ENCODE measurements at regions not wholly inside any gene's neighbourhood (a gene's known extent, or its start where the extent isn't known, plus 50 kb on each side); places are given as distances from the start of the nearest gene placed in this dataset.
"Not testable (repeated sequence)": the region's sequence is repeated elsewhere in the genome, so short reads cannot be mapped to it uniquely, and the experiment has no call there.

DNA sequence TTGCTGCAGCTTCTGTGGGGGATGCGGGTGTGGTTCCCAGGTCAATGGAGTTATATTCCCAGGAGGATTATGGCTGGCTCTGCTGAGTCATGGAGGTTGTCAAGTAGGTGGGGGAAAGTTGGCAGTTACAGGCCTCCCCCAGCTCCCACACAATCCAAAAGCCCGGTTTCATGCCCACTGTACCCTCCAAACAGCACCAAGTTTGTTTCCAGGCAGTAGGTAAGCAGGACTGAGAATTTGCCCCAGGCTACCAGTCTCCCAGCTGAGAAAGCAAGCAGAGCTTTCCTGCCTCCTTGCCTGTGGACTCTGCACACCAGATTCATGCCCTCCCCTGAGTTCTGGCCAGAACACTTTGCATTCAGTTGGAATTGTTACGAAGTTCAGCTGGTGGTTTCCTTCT lies 578.2 kb downstream of the MEI4 start:
- no peak for DNase-seq (ENCODE audit: low read depth)

DNA sequence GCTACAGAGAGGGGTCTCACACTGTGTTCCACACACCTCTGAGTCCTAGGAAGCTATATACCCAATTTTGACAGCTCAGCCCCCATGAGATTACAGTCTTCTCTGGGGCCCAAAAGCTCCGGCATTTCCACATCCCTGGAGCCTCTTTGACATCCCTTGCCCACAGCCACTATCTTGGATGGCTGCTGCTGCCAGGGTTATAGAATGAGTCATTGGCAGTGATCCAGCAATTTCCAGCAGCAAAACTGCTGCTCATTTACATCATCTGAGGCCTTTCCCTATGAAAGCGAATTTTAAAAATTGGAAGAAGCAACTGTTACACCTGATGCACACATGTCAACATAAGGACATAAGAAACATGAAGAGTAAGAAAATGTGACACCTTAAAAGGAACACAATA lies 590.7 kb downstream of the MEI4 start:
- no peak for DNase-seq (ENCODE audit: low read depth)

DNA sequence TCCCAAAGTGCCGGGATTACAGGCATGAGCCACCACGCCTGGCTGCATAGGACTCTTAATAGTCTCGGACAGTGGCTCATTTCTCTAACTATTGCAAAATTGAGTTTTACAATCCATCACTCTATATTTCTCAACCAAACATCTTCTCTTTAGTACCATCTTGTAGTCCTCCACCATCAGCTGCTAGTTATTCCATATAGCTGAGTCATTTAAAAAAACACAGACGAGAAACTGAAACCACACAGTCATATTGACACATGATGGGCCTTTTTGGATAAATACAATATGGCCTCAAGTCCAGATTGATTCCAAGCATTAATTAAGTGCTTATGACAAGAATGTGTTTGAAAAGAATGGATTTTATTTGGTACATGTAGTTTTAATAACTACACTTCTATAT lies 599.1 kb downstream of the MEI4 start:
- no peak for DNase-seq (ENCODE audit: low read depth)

DNA sequence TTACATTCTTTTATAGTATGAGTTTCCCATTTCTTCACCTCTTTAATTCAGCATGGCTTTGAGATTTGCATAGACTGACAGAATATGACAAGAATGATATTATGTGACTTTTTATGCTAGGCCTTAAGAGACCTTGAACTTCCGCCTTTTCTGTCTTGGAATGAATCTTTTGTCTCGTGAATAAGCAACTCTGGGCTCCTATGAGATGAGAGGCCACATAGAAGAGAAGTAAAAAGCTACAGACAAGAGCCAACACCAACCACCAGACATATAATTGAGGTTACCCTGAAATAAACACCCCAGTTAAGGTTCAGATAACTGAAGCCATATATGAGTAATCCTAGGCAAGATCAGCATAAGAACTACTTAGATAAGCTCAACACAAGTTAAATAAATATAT lies 600.8 kb downstream of the MEI4 start:
- DNase-seq (ENCODE audit: low read depth): no peak

DNA sequence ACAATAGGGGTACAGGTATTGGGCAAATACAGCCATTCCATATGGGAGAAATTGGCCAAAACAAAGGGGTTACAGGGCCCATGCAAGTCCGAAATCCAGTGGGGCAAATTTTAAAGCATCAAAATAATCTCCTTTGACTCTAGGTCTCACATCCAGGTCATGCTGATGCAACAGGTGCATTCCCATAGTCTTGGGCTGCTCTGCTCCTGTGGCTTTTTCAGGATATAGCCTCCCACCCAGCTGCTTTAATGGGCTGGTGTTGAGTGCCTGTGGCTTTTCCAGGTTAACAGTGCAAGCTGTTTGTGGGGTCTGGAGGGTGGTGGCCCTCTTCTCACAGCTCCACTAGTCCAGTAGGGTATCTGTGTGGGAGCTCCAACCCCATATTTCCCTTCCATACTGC lies 607.1 kb downstream of the MEI4 start:
- no peak for DNase-seq (ENCODE audit: low read depth)

DNA sequence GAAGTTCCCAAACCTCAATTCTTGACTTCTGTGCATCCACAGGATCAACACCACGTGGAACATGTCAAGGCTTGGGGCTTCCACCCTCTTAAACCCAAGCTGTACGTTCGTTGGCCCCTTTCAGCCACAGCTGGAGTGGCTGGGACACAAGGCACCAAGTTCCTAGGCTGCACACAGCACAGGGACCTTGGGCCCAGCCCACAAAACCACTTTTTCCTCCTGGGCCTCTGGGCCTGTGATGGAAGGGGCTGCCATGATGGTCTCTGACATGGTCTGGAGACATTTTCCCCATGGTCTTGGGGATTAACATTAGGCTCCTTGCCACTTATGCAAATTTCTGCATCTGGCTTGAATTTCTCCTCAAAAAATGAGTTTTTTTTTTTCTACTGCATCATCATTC lies 606.9 kb upstream of the IRAK1BP1 start:
- not testable (repeated sequence) for DNase-seq (ENCODE audit: low read depth)

DNA sequence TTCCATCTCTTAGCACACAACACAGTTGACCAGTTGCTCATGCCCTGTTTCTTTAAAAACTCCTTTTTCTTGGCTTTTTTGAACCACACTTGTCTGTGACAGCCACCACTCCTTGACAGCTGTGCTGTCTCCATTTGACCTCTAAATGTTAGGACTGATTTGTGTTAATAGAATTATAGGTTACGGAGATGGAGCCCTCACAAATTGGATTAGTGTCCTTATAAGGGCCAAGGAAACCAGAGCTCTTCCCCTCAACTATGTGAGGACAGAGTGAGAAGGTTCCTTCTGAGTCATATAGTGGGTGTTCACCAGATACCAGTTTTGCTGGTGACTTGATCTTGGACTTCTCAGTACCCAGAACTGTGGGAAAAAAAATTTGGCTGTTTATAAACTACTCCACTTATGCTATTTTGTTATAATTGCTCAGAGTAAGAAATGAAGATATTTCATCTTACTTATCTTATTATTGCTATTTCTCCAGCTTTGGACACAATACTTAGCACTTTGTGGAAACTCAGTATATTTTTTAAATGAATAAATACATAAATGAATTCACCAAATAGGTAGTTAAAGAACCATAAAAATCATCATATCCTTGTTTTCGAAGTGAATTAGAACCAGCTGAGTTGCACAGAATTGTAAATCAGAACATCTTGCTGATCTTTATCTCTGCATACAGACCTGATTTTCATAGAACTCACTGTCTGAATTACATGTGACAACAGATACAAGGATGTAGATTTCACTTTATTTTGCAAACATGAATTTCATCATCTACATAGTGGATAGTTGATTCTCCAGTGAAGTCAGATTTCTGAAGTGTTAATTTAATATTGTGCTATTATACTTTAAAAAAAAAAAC lies 598.5 kb upstream of the IRAK1BP1 start:
- DNase-seq (ENCODE audit: low read depth): no peak

DNA sequence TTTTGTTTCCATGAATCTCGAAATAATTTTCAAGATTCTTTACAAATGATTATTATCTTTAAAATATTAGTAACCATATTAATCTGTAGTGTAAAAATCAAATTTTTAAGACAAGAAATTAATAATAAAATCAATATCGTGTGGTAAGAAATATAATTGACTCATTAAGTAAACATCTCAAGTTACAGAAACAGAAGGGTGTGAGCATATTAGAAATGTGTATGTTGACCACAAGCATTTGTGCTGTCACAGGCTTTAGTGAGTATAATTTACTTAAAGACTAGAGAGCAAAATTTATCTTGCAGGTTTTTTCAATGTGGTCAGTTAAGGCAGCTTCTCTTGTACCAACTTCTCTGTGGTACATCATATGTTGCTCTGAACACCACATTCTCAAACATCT lies 566.5 kb upstream of the IRAK1BP1 start:
- no peak for DNase-seq (ENCODE audit: low read depth)

DNA sequence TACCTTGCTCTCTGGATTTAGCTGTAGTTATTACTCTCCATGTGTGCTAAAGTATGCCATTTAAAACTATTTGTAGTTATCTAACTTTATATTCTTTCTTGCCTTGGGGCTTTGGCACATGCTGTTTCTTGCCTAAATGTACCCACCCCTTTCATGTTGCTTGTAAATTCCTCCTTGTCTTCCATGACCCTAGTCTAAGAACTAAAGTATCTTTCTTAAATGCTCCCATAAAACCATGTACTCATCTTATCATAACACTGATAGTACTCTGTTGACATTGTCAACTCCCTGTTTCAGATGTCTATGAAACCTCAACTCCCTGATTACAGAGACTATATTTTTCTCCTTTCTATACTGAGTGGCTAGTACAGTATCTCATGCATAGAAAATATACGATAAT lies 564.9 kb upstream of the IRAK1BP1 start:
- no peak for DNase-seq (ENCODE audit: low read depth)

DNA sequence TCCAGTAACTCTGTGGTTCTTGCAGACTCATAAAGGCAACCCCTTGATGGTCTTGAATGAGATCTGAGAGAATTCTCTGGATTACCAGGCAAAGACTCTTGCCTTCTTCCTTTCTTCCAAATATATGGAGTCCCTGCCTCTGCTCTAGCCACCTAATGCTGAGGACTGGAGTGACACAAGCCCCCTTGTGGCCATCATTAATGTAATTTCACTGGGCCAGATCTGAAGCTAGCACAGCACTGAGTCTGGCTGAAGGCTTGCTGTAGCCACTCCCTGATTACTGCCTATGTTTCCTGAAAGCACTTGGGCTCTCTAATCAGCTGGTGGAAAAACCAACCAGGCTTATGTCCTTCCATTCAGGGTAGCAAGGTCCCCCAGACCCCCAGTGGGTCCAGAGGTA lies 559.3 kb upstream of the IRAK1BP1 start:
- no peak for DNase-seq (ENCODE audit: low read depth)

DNA sequence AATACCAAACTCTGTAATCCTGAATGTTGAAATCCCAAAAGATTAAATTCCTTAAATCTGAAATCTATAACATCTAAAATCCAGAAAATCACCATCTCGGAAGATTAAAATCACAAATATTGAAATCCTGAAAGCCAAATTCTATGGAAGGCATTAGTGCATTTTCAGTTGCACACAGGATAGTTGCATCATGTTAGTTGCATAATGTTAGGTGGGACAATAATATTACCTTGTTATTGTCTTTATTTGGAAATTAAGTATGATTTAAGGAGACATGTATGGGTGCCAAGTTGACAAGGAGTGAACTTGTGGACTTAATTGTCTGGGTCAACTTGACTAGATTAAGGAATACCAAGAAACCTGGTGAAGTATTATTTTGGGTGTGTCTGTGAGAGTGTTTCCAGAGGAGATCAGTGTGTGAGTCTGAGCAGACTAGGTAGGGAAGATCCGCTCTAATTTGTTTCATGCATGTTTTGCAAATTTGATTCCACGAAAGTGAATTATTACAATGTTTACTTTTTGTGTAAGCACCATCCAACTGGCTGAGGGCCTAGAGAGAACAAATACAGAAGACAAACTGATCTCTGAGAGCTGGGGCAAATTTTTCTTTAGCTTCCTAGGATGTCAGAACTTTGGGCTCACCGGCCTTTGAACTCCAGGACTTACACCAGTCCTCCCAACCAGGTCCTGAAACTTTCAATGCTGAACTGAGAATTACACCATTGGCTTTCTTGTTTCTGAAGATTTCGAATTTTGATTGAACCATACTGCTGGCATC lies 545.1 kb upstream of the IRAK1BP1 start:
- no peak for DNase-seq (ENCODE audit: low read depth)

DNA sequence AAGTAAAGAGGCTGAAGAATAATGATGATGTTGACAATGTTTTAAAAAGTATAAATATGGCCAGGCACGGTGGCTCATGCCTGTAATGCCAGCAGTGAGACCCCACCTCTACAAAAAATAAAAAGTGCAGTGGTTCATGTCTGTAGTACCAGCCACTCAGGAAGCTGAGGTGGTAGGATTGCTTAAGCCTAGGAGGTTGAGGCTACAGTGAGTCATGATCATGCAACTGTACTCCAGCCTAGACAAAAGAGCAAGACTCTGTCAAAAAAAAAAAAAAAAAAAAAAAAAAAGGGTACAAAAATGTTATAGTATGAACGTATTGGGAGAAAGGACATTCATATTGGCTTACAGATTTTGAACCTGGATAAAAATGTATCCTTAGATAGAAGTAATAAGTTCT lies 543.1 kb upstream of the IRAK1BP1 start:
- DNase-seq (ENCODE audit: low read depth): no peak

DNA sequence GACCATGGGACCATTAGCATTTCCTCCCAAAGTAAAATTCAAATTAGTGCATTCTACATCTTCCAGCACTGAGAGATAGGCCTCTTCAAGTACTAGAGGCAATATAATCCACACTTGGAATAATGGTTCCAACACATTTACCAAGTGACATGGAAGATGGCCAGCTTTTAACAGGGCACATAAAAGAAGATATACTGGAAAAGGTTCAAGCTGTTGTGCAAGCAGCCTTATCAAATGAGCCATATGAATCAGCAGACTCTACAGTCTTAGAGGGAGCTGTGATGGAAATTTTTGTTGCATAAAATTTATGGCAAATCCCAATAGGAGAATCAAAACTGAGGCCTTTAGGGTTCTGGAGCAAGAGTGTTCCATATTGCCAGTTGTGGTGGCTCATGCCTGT lies 526.6 kb upstream of the IRAK1BP1 start:
- no peak for DNase-seq (ENCODE audit: low read depth)

DNA sequence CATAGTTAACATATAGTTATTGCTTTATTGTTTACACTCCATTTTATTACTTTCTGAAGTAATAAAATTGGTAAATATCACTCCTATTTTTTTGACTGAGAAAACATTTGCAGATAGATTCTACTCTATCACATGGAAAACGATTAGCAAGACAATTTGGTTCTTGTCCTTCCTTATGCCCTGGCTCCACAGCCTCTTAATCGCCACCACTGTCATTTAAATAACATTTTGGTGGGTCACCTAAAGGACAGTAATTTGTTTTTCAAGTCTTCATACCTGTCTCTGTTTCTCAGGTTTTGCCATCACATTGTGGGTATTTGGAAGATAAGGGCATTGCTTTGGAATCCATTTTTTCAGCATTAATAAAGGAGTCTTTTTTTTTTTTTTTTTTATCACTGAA lies 521.5 kb upstream of the IRAK1BP1 start:
- no peak for DNase-seq (ENCODE audit: low read depth)

DNA sequence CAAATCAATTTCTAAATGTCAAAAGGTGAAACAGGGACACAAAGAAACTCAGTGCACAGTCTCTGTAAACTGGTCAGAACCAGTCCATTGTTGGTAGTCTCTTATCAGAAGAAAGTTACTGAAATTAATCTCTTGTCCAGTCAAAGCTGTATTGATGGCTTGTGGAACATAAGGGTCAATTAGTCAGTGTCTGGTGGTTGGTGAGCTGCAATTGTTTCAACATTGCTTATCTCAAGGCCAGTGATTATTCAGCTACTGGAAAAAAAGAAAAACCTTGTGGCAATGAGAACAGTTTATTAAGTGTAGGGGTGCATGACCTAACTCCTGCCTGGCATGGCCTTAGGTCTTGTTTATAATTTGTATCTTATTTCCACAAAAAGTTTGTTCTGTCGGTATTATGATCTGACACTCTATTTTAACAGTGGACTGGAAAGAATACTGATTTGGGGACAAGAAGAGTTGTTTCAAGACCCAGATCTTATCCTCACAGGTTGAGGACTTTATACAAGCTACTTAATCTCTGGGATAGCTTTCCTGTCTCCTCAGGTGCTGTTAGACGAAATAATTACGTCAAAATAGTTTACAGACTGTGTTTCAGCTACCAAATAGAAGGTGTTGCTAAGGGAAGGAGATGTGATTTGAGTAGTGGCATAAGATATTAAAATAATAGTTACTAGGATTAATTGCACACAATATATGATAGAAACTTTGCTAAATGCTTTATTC lies 520.0 kb upstream of the IRAK1BP1 start:
- no peak for DNase-seq (ENCODE audit: low read depth)

DNA sequence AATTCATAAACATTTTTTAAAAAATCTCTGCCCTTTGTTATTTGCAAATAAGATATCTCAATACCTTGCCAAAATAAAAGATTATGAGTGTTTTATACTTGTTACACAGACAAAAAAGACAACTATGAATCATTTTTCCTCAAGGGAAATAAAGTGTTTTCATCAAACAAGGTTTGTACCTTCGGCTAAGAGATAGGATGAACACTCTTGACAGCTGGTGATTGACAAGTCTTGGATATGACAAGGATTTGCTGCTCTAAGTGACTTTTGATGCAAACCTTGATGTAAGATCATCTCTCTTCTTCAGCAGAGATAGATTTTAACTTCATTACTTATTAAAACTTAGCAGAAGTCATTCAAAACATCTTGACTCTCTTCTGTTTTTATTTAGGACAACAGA lies 514.3 kb upstream of the IRAK1BP1 start:
- DNase-seq (ENCODE audit: low read depth): no peak

DNA sequence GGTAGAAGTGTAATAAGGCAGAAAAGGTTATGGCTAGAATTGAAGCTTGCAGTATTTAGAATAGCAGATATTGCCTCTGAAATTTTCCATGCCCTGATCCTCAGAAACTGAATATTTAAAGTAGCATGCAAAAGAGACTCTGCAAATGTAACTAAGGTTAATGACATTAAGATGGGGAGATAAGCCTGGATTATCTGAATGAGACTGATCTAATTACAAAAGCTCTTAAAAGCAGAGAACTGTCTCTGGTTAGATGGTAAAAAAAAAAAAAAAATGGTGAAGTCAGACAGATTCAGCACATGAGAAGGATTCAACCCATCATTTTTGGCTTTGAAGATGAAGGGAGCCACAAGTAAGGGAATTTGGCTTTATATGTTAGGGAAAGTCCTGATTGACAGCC lies 503.7 kb upstream of the IRAK1BP1 start:
- DNase-seq (ENCODE audit: low read depth): no peak

DNA sequence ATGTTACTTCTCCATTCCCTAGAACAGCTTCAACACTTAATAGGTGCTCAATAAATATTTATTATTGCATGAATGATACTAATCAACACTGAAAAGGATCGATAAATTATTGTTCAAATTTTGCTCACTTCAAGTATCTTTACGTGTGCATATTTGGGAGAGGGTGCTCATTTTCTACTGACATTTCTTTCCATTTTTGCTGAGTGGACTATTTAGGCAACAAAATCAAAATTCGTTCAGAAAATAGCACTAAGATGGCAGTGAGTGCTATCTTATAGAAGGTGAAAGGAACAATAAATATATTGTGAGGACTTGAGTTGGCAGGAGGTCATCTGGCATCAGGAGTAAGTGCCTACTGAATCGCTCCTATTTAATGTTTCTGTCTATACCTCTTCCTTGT lies 501.9 kb upstream of the IRAK1BP1 start:
- DNase-seq (ENCODE audit: low read depth): no peak

DNA sequence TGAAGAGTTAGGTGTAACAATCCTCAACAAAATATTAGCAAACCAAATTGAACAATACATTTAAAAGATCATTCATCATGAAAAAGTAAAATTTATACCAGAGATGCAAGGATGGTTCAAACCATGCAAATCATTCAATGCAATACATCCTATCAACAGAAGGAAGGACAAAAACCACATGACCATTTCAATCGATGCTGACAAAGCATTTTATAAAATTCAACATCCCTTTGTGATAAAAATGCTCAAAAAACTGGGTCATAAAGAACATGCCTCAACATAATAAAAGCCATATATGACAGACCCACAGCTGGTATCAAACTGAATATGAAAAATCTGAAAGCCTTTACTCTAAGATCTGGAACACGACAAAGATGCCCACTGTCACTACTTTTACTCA lies 490.3 kb upstream of the IRAK1BP1 start:
- no peak for DNase-seq (ENCODE audit: low read depth)

DNA sequence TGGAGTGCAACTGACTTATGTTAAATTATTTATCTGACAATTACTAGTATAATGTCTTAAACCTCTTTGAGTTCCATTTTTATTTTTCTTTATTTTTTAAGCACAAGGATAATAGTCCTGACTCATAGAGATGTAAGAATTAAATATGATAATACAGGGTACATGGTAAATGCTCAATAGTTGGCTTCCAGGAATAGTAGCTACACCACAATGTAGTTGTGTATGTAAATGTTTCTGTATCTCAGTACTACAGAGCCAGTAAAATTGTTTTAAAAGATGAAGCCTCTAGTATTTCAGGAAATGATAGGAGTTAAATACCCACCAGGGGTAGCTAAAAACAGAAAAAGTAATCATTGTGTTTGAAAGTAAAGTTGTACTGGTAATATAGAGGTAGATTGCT lies 487.4 kb upstream of the IRAK1BP1 start:
- no peak for DNase-seq (ENCODE audit: low read depth)

DNA sequence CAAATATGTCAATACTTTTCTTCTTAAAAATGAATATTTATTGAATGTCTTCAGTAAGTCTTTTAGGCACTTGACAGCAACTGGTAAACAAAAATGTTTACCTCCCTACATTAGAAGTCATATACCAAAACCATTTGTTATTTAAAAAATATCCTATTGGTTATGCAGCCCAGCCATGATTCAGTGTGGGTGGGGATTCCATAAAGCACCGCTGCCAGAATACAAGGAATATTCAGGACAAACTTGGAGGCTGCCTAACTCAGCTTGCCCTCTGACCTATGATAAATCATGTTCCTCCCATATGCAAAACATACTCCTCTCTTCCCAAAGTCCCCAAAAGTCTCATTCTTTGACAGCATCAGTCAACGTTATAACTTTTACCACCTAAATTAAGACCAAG lies 486.8 kb upstream of the IRAK1BP1 start:
- DNase-seq (ENCODE audit: low read depth): no peak

DNA sequence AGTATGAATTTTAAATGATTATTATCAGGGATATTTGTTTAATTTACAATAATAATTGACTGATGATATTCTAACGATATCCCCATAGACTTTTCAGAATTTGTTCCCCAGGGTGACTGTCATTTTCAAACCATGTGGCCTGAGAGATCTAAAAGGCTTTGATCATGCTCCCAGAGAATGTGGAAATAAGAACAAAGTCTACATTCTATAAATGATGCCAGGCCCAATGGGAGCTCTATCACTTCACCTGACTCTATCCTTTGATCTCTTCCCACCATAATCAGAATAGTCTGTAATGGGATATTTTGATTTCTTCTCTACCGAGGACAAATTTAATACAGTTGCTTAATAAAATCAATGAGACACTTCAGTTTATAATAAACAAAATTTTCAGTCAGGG lies 483.4 kb upstream of the IRAK1BP1 start:
- DNase-seq (ENCODE audit: low read depth): no peak

DNA sequence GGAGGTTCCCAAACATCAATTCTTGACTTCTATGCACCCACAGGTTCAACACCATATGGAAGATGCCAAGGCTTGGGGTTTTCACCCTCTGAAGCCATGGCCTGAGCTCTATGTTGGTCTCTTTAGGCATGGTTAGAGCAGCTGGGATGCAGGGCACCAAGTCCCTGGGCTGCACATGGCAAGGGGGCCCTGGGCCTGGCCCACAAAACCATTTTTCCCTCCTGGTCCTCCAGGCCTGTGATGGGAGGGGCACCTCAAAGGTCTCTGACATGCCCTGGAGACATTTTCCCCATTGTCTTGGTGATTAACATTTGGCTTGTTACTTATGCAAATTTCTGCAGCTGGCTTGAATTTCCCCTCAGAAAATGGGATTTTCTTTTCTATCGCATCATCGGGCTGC lies 480.5 kb upstream of the IRAK1BP1 start:
- DNase-seq (ENCODE audit: low read depth): not testable (repeated sequence)
